Ishikawa (cell line): ENCODE measurements at regions not wholly inside any gene's neighbourhood (a gene's known extent, or its start where the extent isn't known, plus 50 kb on each side); places are given as distances from the start of the nearest gene placed in this dataset.

ENCODE experiments used
- CEBPB ChIP-seq: IDR thresholded peaks from 2 replicates; pipeline ENCODE4 v1.6.1; 2012
- CREB1 ChIP-seq: IDR thresholded peaks from 2 replicates; pipeline ENCODE4 v1.6.1; 2012; ENCODE audit warnings: low read depth
- EGR1 ChIP-seq: IDR thresholded peaks from 2 replicates; pipeline ENCODE4 v1.6.1; 2012
- EP300 ChIP-seq: IDR thresholded peaks from 2 replicates; pipeline ENCODE4 v1.6.1; 2012; ENCODE audit warnings: borderline replicate concordance
- FOXM1 ChIP-seq: IDR thresholded peaks from 2 replicates; pipeline ENCODE4 v1.6.1; 2012; ENCODE audit warnings: low read depth, borderline replicate concordance
- NFIC ChIP-seq: IDR thresholded peaks from 2 replicates; pipeline ENCODE4 v1.6.1; 2012
- RAD21 ChIP-seq: IDR thresholded peaks from 2 replicates; pipeline ENCODE4 v1.6.1; 2012; ENCODE audit warnings: low read depth
- TAF1 ChIP-seq: IDR thresholded peaks from 2 replicates; pipeline ENCODE4 v1.6.1; 2012; ENCODE audit warnings: low read depth, mild to moderate bottlenecking
- TCF12 ChIP-seq: IDR thresholded peaks from 2 replicates; pipeline ENCODE4 v1.6.1; 2012; ENCODE audit warnings: low read depth
- TEAD4 ChIP-seq: IDR thresholded peaks from 2 replicates; pipeline ENCODE4 v1.6.1; 2012
- YY1 ChIP-seq: IDR thresholded peaks from 2 replicates; pipeline ENCODE4 v1.6.1; 2012; ENCODE audit warnings: low read depth
- ZBTB7A ChIP-seq: IDR thresholded peaks from 2 replicates; pipeline ENCODE4 v1.6.1; 2012; ENCODE audit warnings: low read depth
- TF ChIP-seq, protein P1 (sequence below): IDR thresholded peaks from 2 replicates; pipeline ENCODE4 v1.6.1; 2012
- TF ChIP-seq, protein P2 (sequence below): IDR thresholded peaks from 2 replicates; pipeline ENCODE4 v1.6.1; 2012
- TF ChIP-seq, protein P3 (sequence below): IDR thresholded peaks from 2 replicates; pipeline ENCODE4 v1.6.1; 2012; ENCODE audit warnings: low read depth, mild to moderate bottlenecking

DNA sequence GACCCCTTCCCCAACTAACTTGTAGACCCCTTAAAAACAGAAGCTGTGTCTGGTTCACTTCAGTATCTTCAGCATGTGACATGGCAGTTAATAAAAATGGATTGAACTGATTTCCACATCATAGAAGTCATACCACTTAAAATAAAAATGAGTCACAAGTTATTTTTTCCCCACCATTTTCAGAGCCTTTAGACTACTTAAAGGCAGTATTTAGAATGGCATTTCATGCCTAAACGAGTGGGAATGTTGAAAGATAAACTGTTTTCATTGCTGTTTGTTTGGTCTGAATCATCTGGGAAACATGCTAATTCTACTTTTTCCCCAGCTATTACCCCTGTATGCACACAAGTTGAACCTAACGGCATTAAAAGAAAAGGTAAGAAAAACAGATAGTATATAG lies 324.0 kb downstream of the RAB38 start:
- TF ChIP-seq ZBTB7A (no peak), YY1 (no peak), RAD21 (no peak), FOXM1 (no peak), TAF1 (no peak), NFIC (no peak), TCF12 (no peak), EGR1 (no peak), TEAD4 (no peak), EP300 (no peak), CEBPB (no peak), CREB1 (no peak)
- TF ChIP-seq, protein P1, sequence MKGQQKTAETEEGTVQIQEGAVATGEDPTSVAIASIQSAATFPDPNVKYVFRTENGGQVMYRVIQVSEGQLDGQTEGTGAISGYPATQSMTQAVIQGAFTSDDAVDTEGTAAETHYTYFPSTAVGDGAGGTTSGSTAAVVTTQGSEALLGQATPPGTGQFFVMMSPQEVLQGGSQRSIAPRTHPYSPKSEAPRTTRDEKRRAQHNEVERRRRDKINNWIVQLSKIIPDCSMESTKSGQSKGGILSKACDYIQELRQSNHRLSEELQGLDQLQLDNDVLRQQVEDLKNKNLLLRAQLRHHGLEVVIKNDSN, result no peak
- TF ChIP-seq, protein P2, sequence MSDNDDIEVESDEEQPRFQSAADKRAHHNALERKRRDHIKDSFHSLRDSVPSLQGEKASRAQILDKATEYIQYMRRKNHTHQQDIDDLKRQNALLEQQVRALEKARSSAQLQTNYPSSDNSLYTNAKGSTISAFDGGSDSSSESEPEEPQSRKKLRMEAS, result no peak
- TF ChIP-seq, protein P3, sequence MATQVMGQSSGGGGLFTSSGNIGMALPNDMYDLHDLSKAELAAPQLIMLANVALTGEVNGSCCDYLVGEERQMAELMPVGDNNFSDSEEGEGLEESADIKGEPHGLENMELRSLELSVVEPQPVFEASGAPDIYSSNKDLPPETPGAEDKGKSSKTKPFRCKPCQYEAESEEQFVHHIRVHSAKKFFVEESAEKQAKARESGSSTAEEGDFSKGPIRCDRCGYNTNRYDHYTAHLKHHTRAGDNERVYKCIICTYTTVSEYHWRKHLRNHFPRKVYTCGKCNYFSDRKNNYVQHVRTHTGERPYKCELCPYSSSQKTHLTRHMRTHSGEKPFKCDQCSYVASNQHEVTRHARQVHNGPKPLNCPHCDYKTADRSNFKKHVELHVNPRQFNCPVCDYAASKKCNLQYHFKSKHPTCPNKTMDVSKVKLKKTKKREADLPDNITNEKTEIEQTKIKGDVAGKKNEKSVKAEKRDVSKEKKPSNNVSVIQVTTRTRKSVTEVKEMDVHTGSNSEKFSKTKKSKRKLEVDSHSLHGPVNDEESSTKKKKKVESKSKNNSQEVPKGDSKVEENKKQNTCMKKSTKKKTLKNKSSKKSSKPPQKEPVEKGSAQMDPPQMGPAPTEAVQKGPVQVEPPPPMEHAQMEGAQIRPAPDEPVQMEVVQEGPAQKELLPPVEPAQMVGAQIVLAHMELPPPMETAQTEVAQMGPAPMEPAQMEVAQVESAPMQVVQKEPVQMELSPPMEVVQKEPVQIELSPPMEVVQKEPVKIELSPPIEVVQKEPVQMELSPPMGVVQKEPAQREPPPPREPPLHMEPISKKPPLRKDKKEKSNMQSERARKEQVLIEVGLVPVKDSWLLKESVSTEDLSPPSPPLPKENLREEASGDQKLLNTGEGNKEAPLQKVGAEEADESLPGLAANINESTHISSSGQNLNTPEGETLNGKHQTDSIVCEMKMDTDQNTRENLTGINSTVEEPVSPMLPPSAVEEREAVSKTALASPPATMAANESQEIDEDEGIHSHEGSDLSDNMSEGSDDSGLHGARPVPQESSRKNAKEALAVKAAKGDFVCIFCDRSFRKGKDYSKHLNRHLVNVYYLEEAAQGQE, result no peak

GRCh38 chr11:87849216-87849615 lies 326.0 kb downstream of the RAB38 start:
- TF ChIP-seq EGR1, result no peak

GRCh38 chr11:87840786-87841185 lies 334.5 kb downstream of the RAB38 start:
- TF ChIP-seq TAF1 (no peak), ZBTB7A (no peak)

GRCh38 chr11:87832211-87832610 lies 343.0 kb downstream of the RAB38 start:
- TF ChIP-seq ZBTB7A (no peak), EP300 (no peak), FOXM1 (no peak), TCF12 (no peak), CEBPB (no peak), CREB1 (no peak), YY1 (no peak), TAF1 (no peak), EGR1 (no peak), RAD21 (no peak), NFIC (no peak)
- TF ChIP-seq, protein P3, result no peak
- TF ChIP-seq, protein P1, result no peak
- TF ChIP-seq, protein P2, result no peak

GRCh38 chr11:87820011-87820410 lies 355.2 kb downstream of the RAB38 start:
- TF ChIP-seq CREB1, result no peak
- TF ChIP-seq, protein P3, result no peak
- no peak for TF ChIP-seq NFIC
- no peak for TF ChIP-seq TAF1
- TF ChIP-seq TEAD4, result no peak
- no peak for TF ChIP-seq FOXM1
- TF ChIP-seq TCF12, result no peak
- TF ChIP-seq RAD21, result no peak
- no peak for TF ChIP-seq YY1
- no peak for TF ChIP-seq EP300
- TF ChIP-seq, protein P1, result no peak
